ENCODE measurements at regions not wholly inside any gene's neighbourhood (a gene's known extent, or its start where the extent isn't known, plus 50 kb on each side); places are given as distances from the start of the nearest gene placed in this dataset.

GRCh38 chr5:109964136-109964535, 274.4 kb downstream of the MAN2A1 start:
- no peak for TF ChIP-seq POLR2A (IDR thresholded peaks at IDR 0.05; ENCODE audit: low read length)
- TF ChIP-seq GATA1 (IDR thresholded peaks at IDR 0.05; ENCODE audit: low read depth, low read length) = no peak
